ENCODE measurements at regions not wholly inside any gene's neighbourhood (a gene's known extent, or its start where the extent isn't known, plus 50 kb on each side); places are given as distances from the start of the nearest gene placed in this dataset.

GRCh38 chr13:73757481-73758233, 376.5 kb downstream of the KLF12 start:
- ChIA-PET CTCF (no interaction called here), POLR2A (ENCODE audit: unreplicated experiment) (no interaction called here)
- DNase-seq (no peak), ATAC-seq (ENCODE audit: low read depth) (no peak)
- Histone ChIP-seq H3K9me1 (ENCODE audit: insufficient read depth, low read length) (no peaks in the 10 kb centered on the region; the same call in 1 of the 2 replicates), H4K5ac (ENCODE audit: low read depth, low read length) (no peak overlapping the region), H2BK5ac (ENCODE audit: low read depth, low read length, poor library complexity, severe bottlenecking) (no peak overlapping the region), H3K23ac (ENCODE audit: low read depth, low read length) (no peak overlapping the region), H4K91ac (ENCODE audit: insufficient read depth, low read depth, low read length) (no peak overlapping the region), H3K36me3 (ENCODE audit: control insufficient read depth, insufficient read depth, low read length) (peaks cover 4% of the 10 kb centered on the region), H2AK9ac (replicated peaks; ENCODE audit: low read depth, low read length, poor library complexity) (no peak overlapping the region), H2BK120ac (ENCODE audit: low read depth, low read length) (no peak overlapping the region), H2BK20ac (ENCODE audit: low read depth, low read length) (no peak overlapping the region), H3K27me3 (ENCODE audit: control insufficient read depth, insufficient read depth, low read length) (no peaks in the 10 kb centered on the region), H2AK5ac (ENCODE audit: low read depth, low read length) (no peak overlapping the region), H3K9me3 (ENCODE audit: control insufficient read depth, insufficient read depth, low read length) (no peaks in the 10 kb centered on the region), H3K4ac (ENCODE audit: low read depth, low read length) (no peak overlapping the region), H2AFZ (replicated peaks; ENCODE audit: low read length, poor library complexity) (no peak overlapping the region), H3K27ac (ENCODE audit: insufficient read depth, low read length) (no peak overlapping the region), H4K8ac (ENCODE audit: low read depth in 2 of 2, low read length in 2 of 2) (no peak overlapping the region), H3K14ac (replicated peaks; ENCODE audit: low read depth, low read length) (no peak overlapping the region), H2BK15ac (ENCODE audit: low read depth, low read length) (no peak overlapping the region), H3K4me2 (ENCODE audit: low read depth, low read length) (no peak overlapping the region), H3K4me3 (ENCODE audit: insufficient read depth, low read depth, low read length) (no peak overlapping the region), H3K9ac (ENCODE audit: low read depth, low read length) (no peak overlapping the region), H3K4me1 (ENCODE audit: control insufficient read depth, insufficient read depth, low read length) (no peaks in the 10 kb centered on the region), H3K79me1 (ENCODE audit: low read depth in 1 of 2, low read length in 2 of 2) (0 out of 4 replicates have a peak, but pooled peaks cover 0 to 6% of the 10 kb centered on the region in 2 experiments), H3K18ac (ENCODE audit: low read depth, low read length) (no peak overlapping the region), H3K56ac (ENCODE audit: extremely low read depth, insufficient read depth, low read length) (no peak overlapping the region), H4K20me1 (ENCODE audit: insufficient read depth, low read length) (no peaks in the 10 kb centered on the region)
- TF ChIP-seq BHLHE40 (IDR thresholded peaks at IDR 0.05; ENCODE audit: low read depth, low read length) (no peak), MXI1 (IDR thresholded peaks at IDR 0.05; ENCODE audit: borderline replicate concordance, low read depth, low read length) (no peak), MAFK (IDR thresholded peaks at IDR 0.05; ENCODE audit: low read depth, low read length) (no peak), CTCF (conservative IDR thresholded peaks at IDR 0.05; ENCODE audit: low read depth, low read length) (no peak), MAZ (IDR thresholded peaks at IDR 0.05; ENCODE audit: borderline replicate concordance, low read depth, low read length) (no peak), FOS (IDR thresholded peaks at IDR 0.05; ENCODE audit: low read depth, low read length) (no peak), POLR2A (IDR thresholded peaks at IDR 0.05; ENCODE audit: low read depth, low read length) (no peak), NFE2L2 (IDR thresholded peaks at IDR 0.05; ENCODE audit: low read depth, low read length) (no peak), USF2 (IDR thresholded peaks at IDR 0.05; ENCODE audit: low read depth, low read length) (no peak), RFX5 (IDR thresholded peaks at IDR 0.05; ENCODE audit: low read depth, low read length) (no peak), ELK1 (IDR thresholded peaks at IDR 0.05; ENCODE audit: borderline replicate concordance, low read depth, low read length) (no peak), SMC3 (IDR thresholded peaks at IDR 0.05; ENCODE audit: low read depth, low read length) (no peak), CEBPB (IDR thresholded peaks at IDR 0.05; ENCODE audit: low read depth, low read length) (no peak), RAD21 (IDR thresholded peaks at IDR 0.05; ENCODE audit: low read length) (no peak), CHD1 (IDR thresholded peaks at IDR 0.05; ENCODE audit: low read depth, low read length) (no peak), RCOR1 (IDR thresholded peaks at IDR 0.05; ENCODE audit: insufficient replicate concordance, low read length) (no peak)
- in situ Hi-C loops (cut with MboI; ENCODE audit: low sequenced_read_pairs) (loop anchor here (25.0 kb wide), 1 partner anchor 1455 kb away; no protein-coding TSS in a partner anchor), intact Hi-C loops (cut with micrococcal nuclease) (loop anchor here (10.0 kb wide), 2 partner anchors 1457 to 1497 kb away; no protein-coding TSS in a partner anchor), dilution Hi-C loops (cut with HindIII; ENCODE audit: low sequenced_read_pairs, unreplicated experiment) (no loop called here)
- no CpG with 5 or more reads among the region's 2 CpGs for WGBS, 2 experiments (ENCODE audit: extremely low coverage in 2 of 2, insufficient read length in 1 of 2)
- no TSS peak for BruUV-seq (replicated peaks)
